ENCODE measurements at regions not wholly inside any gene's neighbourhood (a gene's known extent, or its start where the extent isn't known, plus 50 kb on each side); places are given as distances from the start of the nearest gene placed in this dataset.

DNA sequence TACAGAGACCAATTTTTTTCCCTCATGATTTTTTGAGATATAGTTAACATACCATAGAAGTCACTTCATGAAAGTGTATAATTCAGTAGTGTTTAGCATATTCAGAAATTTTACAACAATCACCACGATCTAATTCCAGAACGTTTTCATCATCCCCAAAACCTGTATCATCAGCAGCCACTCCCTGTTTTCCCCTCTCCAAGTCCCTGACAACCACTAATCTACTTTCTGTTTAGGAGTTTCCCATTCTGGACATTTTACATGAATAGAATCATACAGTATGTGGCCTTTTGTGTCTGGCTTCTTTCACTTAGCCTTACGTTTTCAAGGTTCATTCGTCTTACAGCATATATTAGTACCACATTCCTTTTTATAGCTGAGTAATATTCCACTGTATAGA, 204.2 kb upstream of the PLD5 start:
- H3K4me3 ChIP-seq (ENCODE audit: low read depth, low read length) = no peak overlapping the region
- TF ChIP-seq, protein P1, sequence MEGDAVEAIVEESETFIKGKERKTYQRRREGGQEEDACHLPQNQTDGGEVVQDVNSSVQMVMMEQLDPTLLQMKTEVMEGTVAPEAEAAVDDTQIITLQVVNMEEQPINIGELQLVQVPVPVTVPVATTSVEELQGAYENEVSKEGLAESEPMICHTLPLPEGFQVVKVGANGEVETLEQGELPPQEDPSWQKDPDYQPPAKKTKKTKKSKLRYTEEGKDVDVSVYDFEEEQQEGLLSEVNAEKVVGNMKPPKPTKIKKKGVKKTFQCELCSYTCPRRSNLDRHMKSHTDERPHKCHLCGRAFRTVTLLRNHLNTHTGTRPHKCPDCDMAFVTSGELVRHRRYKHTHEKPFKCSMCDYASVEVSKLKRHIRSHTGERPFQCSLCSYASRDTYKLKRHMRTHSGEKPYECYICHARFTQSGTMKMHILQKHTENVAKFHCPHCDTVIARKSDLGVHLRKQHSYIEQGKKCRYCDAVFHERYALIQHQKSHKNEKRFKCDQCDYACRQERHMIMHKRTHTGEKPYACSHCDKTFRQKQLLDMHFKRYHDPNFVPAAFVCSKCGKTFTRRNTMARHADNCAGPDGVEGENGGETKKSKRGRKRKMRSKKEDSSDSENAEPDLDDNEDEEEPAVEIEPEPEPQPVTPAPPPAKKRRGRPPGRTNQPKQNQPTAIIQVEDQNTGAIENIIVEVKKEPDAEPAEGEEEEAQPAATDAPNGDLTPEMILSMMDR (IDR thresholded peaks at IDR 0.05; ENCODE audit: borderline replicate concordance, insufficient read depth, low read depth, low read length) = no peak

DNA sequence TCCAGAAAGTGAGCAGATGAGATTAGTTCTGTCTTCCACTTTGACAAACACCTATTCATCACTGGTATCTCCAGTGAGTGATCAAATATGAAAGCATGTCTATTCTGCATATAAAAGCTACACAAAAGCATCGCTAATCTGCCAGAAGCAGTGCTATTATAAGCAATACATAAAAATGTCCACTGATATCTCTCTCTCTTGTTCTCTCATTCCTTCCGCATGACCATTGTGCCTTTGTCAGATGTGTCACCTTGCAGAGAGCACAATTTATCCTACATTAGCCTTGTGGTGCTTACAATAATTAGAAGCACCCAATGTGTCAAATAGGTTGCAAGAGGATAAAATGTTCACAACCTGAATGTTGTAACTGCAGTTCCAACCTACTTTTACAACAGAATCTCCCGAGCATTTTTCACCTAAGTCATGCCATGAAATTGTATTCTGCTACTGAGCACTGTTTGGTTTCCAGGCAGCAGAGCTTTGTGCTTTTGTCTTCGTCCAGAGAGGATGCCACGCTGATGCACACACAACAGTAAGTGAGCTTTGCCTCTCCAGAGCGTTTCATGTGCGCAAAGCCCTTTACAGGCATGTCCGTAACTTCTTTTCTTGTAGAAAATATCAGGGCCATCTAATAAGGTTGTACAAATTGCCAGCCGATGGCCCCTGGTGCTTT, 198.7 kb upstream of the PLD5 start:
- TF ChIP-seq, protein P1 (IDR thresholded peaks at IDR 0.05; ENCODE audit: borderline replicate concordance, insufficient read depth, low read depth, low read length) = no peak
- no peak overlapping the region for H3K4me3 ChIP-seq (ENCODE audit: low read depth, low read length)

DNA sequence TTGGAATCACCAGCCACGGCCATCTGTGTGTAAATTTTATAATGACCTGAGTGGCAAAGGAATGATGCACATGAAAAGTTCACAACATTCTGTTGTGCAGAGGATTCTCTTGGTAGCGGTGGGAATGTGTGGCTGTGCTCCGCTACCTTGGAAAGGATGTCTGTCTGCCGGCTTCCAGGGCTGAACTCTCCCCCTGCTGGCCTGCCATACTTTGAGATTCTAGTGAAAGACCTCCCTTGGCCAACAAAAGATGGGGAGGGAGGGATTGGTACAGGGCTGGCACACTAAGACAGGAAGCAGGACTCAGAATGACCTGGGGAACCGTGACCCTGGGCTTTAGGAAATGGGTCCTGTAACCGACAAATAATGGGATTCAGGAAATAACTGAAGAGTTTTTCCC, 194.5 kb upstream of the PLD5 start:
- TF ChIP-seq, protein P1 (IDR thresholded peaks at IDR 0.05; ENCODE audit: borderline replicate concordance, insufficient read depth, low read depth, low read length) = no peak

DNA sequence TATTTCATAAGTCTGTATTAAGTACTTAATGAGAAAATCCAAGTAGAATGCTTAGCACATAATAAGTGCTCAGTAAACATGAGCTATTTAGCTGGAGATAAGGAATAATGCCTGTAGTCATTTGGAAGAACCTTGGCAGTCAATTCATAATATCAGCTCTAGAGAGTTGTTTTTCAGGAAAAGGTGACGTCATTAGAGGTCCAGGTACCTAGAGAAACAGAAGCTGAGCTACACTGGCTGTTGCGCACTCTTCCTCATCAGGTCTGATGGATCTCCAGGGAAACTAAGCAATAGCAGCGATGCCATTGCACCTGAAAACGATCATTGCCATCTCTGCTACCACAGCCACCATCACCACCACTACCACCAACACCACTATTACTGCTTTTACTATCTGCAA, 187.8 kb upstream of the PLD5 start:
- TF ChIP-seq, protein P1 (IDR thresholded peaks at IDR 0.05; ENCODE audit: borderline replicate concordance, insufficient read depth, low read depth, low read length) = no peak
- H3K4me3 ChIP-seq (ENCODE audit: low read depth, low read length) = no peak overlapping the region

More for the DNA sequence above, 194.5 kb upstream of the PLD5 start:
- no peak overlapping the region for H3K4me3 ChIP-seq (ENCODE audit: low read depth, low read length)

DNA sequence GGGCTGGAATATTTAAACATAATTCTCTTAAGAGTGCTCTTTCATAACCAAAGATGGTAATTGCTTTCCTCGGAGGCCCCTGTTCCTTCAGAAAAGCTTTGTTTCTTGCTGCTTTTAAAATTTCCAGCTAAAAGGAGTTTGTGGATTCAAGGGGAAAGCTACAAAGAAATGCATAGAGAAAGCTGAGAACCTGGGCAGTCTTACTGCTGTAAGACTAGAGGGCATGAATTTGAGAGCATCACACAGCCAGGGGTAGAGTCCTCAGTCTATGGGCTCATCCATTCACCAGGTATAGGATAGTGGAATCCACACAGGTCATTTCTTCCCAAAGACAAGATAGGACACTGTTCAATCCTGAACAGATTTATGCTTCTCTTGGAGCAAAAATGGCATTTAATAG, 186.3 kb upstream of the PLD5 start:
- no peak overlapping the region for H3K4me3 ChIP-seq (ENCODE audit: low read depth, low read length)
- TF ChIP-seq, protein P1 (IDR thresholded peaks at IDR 0.05; ENCODE audit: borderline replicate concordance, insufficient read depth, low read depth, low read length) = no peak

DNA sequence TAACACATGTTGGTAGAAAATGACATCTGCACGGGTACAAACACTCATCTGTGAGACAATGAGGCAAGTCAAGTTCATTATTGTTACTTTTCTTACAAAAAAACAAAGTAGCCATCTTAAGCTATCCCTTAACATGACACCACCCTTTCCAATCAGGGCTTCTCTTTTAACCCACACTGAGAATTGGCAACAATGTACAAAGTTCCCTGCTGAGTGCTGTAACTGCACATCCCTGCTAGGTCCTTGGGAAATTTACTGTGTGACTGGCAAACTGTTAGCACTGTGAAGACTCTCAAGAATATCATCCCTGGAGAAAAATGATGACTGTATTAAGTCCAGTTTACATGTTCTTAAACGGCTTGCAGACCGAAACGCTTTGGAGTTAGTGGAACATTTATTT, 185.8 kb upstream of the PLD5 start:
- TF ChIP-seq, protein P1 (IDR thresholded peaks at IDR 0.05; ENCODE audit: borderline replicate concordance, insufficient read depth, low read depth, low read length) = no peak
- no peak overlapping the region for H3K4me3 ChIP-seq (ENCODE audit: low read depth, low read length)

DNA sequence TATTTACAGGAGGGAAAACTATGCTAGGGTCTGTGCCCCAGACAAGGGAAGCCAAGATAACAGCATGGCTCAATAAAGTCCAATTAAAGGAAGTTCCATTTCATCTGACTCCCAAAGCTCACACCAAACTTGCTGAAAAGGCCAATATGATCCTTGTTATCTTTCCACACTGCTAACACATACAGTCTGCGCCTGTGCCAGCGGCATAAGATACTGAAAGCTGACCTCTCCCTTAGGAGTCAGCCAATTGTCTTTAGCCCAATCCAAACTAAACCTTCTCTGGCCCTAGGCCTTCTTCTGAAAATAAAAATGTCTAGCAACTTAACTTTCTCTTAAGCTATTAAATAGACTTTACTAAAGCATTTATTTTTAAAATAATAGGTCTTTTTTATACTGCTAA, 179.0 kb upstream of the PLD5 start:
- TF ChIP-seq, protein P1 (IDR thresholded peaks at IDR 0.05; ENCODE audit: borderline replicate concordance, insufficient read depth, low read depth, low read length) = no peak
- H3K4me3 ChIP-seq (ENCODE audit: low read depth, low read length) = no peak overlapping the region
